PC-9 (cell line): ENCODE measurements at regions not wholly inside any gene's neighbourhood (a gene's known extent, or its start where the extent isn't known, plus 50 kb on each side); places are given as distances from the start of the nearest gene placed in this dataset.

Source experiments
- EZH2 ChIP-seq: fragments of 200-600 bp; sonication (generic); IDR thresholded peaks from 2 replicates; pipeline ENCODE4 v1.8.0; 2017; ENCODE audit warnings: antibody characterized with exemption, low read depth
- TF ChIP-seq, protein P1 (sequence below): fragments of 200-600 bp; sonication (generic); conservative IDR thresholded peaks from 2 replicates; pipeline ENCODE4 v1.6.1; 2017; ENCODE audit warnings: mixed run types, antibody characterized with exemption, mild to moderate bottlenecking, moderate library complexity

DNA sequence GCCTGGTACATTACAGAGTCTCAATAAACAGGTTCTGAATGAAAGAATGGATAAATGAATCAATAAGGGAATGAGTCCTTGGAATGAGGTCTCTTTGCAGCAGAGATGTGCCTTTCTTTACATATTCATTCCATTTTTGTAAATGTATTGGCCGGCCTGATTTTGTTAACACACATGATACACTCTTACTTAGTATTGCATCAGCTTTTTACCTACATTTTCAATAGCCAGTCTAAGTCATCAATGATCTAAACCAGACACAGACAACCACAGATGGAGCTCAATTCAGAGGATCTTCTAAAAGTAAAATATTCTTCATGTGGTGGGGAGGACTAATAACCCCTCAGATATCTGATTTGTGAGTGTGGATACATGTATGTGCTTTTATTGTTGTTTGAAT is 653.1 kb downstream of the LMO4 start:
- TF ChIP-seq, protein P1, sequence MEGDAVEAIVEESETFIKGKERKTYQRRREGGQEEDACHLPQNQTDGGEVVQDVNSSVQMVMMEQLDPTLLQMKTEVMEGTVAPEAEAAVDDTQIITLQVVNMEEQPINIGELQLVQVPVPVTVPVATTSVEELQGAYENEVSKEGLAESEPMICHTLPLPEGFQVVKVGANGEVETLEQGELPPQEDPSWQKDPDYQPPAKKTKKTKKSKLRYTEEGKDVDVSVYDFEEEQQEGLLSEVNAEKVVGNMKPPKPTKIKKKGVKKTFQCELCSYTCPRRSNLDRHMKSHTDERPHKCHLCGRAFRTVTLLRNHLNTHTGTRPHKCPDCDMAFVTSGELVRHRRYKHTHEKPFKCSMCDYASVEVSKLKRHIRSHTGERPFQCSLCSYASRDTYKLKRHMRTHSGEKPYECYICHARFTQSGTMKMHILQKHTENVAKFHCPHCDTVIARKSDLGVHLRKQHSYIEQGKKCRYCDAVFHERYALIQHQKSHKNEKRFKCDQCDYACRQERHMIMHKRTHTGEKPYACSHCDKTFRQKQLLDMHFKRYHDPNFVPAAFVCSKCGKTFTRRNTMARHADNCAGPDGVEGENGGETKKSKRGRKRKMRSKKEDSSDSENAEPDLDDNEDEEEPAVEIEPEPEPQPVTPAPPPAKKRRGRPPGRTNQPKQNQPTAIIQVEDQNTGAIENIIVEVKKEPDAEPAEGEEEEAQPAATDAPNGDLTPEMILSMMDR = no peak
- no peak for TF ChIP-seq EZH2
